GM23248 (cell line): ENCODE measurements at regions not wholly inside any gene's neighbourhood (a gene's known extent, or its start where the extent isn't known, plus 50 kb on each side); places are given as distances from the start of the nearest gene placed in this dataset.

Experiments used
- EZH2 ChIP-seq: fragments of 200-600 bp; sonication (generic); IDR thresholded peaks from 2 replicates; pipeline ENCODE4 v1.6.1; 2018; ENCODE audit warnings: antibody characterized with exemption, mild to moderate bottlenecking; ENCODE audit not compliant: insufficient read depth, poor library complexity, severe bottlenecking
- EZH2phosphoT487 ChIP-seq: fragments of 200-600 bp; sonication (generic); IDR thresholded peaks from 2 replicates; pipeline ENCODE4 v1.6.1; 2018; ENCODE audit warnings: antibody characterized with exemption, moderate library complexity, mild to moderate bottlenecking, low read depth; ENCODE audit not compliant: insufficient read depth

DNA sequence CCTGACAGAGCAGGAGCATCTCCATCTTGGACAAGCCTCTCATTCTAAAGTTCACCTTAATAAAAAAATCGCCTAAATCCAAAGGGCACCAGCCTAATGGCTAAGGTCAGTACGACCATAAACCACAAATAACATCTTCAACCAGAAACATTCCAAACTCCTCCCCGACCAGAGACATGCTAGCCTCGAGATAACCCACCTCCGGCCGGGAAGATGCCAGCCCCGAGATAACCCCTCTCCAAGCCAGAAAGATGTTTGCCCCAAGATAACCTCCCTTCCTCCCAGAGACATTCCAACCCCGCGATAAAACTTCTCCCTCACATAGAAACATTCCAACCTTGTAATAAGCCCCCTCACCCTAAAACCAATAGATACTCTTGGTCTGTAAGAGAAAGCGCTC, 86.8 kb upstream of the PKP2 start:
- TF ChIP-seq EZH2 (no peak), EZH2phosphoT487 (no peak)
